ENCODE measurements at regions not wholly inside any gene's neighbourhood (a gene's known extent, or its start where the extent isn't known, plus 50 kb on each side); places are given as distances from the start of the nearest gene placed in this dataset.

- no peak overlapping the region for H3K27ac Mint-ChIP-seq
- H3K9me3 ChIP-seq (ENCODE audit: control extremely low read depth in 1 of 3, control insufficient read depth in 2 of 3, insufficient read depth in 1 of 3, low read length in 2 of 3): no peaks in the 10 kb centered on the region
- no peak for DNase-seq
- H3K9ac ChIP-seq (ENCODE audit: low read length): no peak overlapping the region
- ATAC-seq (ENCODE audit: low read depth): no peak
- no peak overlapping the region for H3K4me3 ChIP-seq (ENCODE audit: control extremely low read depth in 1 of 5, extremely low read depth in 1 of 5, insufficient read depth in 1 of 5, low read depth in 2 of 5, low read length in 4 of 5)
- H3K27me3 ChIP-seq (replicated peaks in 1 of 4; ENCODE audit: control extremely low read depth in 1 of 4, control insufficient read depth in 3 of 4, insufficient read depth in 4 of 4, low read length in 3 of 4): no peaks in the 10 kb centered on the region
- no peaks in the 10 kb centered on the region for H3K79me2 ChIP-seq (ENCODE audit: control insufficient read depth, insufficient read depth, low read length)
- no peak overlapping the region for H3K27ac ChIP-seq (ENCODE audit: low read length in 2 of 2)
- no peaks in the 10 kb centered on the region for H3K9me3 Mint-ChIP-seq (ENCODE audit: insufficient read depth)
- H3K4me1 ChIP-seq (ENCODE audit: control insufficient read depth in 2 of 2, insufficient read depth in 2 of 2, low read length in 2 of 2): no peaks in the 10 kb centered on the region
- ChIA-PET POLR2A (no interaction called here), CTCF (no interaction called here)
- no peaks in the 10 kb centered on the region for H3K4me1 Mint-ChIP-seq
- H3K36me3 ChIP-seq (replicated peaks in 1 of 2; ENCODE audit: control extremely low read depth in 1 of 2, control insufficient read depth in 1 of 2, extremely low read depth in 1 of 2, insufficient read depth in 2 of 2, low read length in 1 of 2): no peaks in the 10 kb centered on the region
- no peaks in the 10 kb centered on the region for H4K20me1 ChIP-seq (ENCODE audit: control insufficient read depth, insufficient read depth, low read length, poor library complexity, severe bottlenecking)
- no peak overlapping the region for H2AFZ ChIP-seq (ENCODE audit: insufficient read depth, low read depth, low read length, poor library complexity, severe bottlenecking)
- H3K4me2 ChIP-seq (replicated peaks; ENCODE audit: low read depth, low read length, poor library complexity, severe bottlenecking): no peak overlapping the region
- H3K27me3 Mint-ChIP-seq: no peaks in the 10 kb centered on the region
- TF ChIP-seq EZH2 (IDR thresholded peaks at IDR 0.05; ENCODE audit: borderline replicate concordance, insufficient read depth, low read depth, low read length, poor library complexity, severe bottlenecking) (no peak), CTCF (IDR thresholded peaks at IDR 0.05) (no peak)
- H3K4me3 Mint-ChIP-seq: no peak overlapping the region
- intact Hi-C loops (cut with micrococcal nuclease): no loop called here
These were observed 147.4 kb upstream of the FTMT start for GRCh38 chr5:121704291-121704690.

DNA sequence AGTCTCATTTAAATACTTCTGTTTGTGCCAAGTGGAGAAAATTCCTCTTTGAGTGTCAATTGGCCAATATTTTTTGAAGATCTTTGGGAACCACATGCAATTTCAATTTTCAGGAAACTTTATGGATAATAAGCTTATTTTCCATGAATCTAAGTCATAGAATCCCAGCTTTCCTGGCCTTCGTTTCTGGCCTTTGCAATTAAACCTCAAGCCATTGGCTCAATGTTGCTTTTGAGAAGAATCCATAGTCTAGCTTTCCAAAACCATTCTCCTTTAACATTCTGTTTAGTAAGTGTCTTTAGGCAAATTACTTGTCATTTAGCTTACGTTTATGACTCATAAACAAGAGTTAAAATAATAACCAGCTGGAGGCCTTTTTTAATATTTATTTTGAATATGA lies 145.0 kb upstream of the FTMT start:
- CTCF ChIA-PET: no interaction called here
- Histone ChIP-seq H3K27ac (ENCODE audit: low read length in 2 of 2) (no peak overlapping the region), H3K4me3 (ENCODE audit: control extremely low read depth in 1 of 5, extremely low read depth in 1 of 5, insufficient read depth in 1 of 5, low read depth in 2 of 5, low read length in 4 of 5) (no peak overlapping the region), H3K9ac (ENCODE audit: low read length) (no peak overlapping the region), H3K79me2 (ENCODE audit: control insufficient read depth, insufficient read depth, low read length) (no peaks in the 10 kb centered on the region), H3K4me2 (replicated peaks; ENCODE audit: low read depth, low read length, poor library complexity, severe bottlenecking) (no peak overlapping the region), H3K9me3 (ENCODE audit: control extremely low read depth in 1 of 3, control insufficient read depth in 2 of 3, insufficient read depth in 1 of 3, low read length in 2 of 3) (peaks cover 0 to 1% (median 0%) of the 10 kb centered on the region in 3 donors), H4K20me1 (ENCODE audit: control insufficient read depth, insufficient read depth, low read length, poor library complexity, severe bottlenecking) (no peaks in the 10 kb centered on the region), H3K36me3 (replicated peaks in 1 of 2; ENCODE audit: control extremely low read depth in 1 of 2, control insufficient read depth in 1 of 2, extremely low read depth in 1 of 2, insufficient read depth in 2 of 2, low read length in 1 of 2) (no peaks in the 10 kb centered on the region), H2AFZ (ENCODE audit: insufficient read depth, low read depth, low read length, poor library complexity, severe bottlenecking) (no peak overlapping the region), H3K27me3 (replicated peaks in 1 of 4; ENCODE audit: control extremely low read depth in 1 of 4, control insufficient read depth in 3 of 4, insufficient read depth in 4 of 4, low read length in 3 of 4) (no peaks in the 10 kb centered on the region), H3K4me1 (ENCODE audit: control insufficient read depth in 2 of 2, insufficient read depth in 2 of 2, low read length in 2 of 2) (no peaks in the 10 kb centered on the region)
- no CpG with 5 or more reads among the region's 2 CpGs for WGBS (ENCODE audit: insufficient coverage)
- no peaks in the 10 kb centered on the region for H3K4me1 Mint-ChIP-seq
- POLR2A ChIA-PET: no interaction called here
- no peak overlapping the region for H3K27ac Mint-ChIP-seq
- ATAC-seq (ENCODE audit: low read depth) (no peak), DNase-seq (no peak)
- H3K9me3 Mint-ChIP-seq (ENCODE audit: insufficient read depth): no peaks in the 10 kb centered on the region
- TF ChIP-seq CTCF (IDR thresholded peaks at IDR 0.05): no peak
- no peak for TF ChIP-seq EZH2 (IDR thresholded peaks at IDR 0.05; ENCODE audit: borderline replicate concordance, insufficient read depth, low read depth, low read length, poor library complexity, severe bottlenecking)
- H3K4me3 Mint-ChIP-seq: no peak overlapping the region
- no peaks in the 10 kb centered on the region for H3K27me3 Mint-ChIP-seq
- intact Hi-C loops (cut with micrococcal nuclease): no loop called here

All from B cell (primary cell).